HK-2 (cell line): ENCODE measurements at regions not wholly inside any gene's neighbourhood (a gene's known extent, or its start where the extent isn't known, plus 50 kb on each side); places are given as distances from the start of the nearest gene placed in this dataset.

Experiments
- DNase-seq: peaks from one replicate; pipeline ENCODE4 v3.0.0-alpha.2; 2018; ENCODE audit not compliant: unreplicated experiment

- DNase-seq: no peak
These were observed 113.9 kb downstream of the C5orf15 start for GRCh38 chr5:133854554-133854953.

GRCh38 chr5:133853646-133854365, 114.6 kb downstream of the C5orf15 start:
- no peak for DNase-seq

DNA sequence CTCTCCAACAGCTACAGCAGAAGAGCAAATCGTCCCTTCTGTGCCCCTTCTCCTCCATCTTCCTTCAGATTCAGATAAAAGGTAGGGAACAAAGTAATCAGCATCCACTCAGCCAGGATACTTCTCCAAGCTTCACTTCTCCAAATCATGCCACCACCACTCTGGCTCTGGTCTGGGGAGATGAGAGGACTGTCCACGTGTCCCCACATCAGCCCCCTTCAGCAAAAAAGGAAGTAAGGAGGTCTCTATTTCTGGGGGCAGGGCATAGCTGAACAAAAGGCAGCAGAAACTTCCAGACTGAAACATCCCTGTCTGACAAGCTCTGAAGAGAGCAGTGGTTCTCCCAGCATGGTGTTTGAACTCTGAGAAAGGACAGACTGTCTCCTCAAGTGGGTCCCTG, 116.9 kb downstream of the C5orf15 start:
- no peak for DNase-seq

GRCh38 chr5:133850811-133851210, 117.6 kb downstream of the C5orf15 start:
- DNase-seq: no peak

GRCh38 chr5:133849116-133849515, 119.3 kb downstream of the C5orf15 start:
- DNase-seq: no peak

DNA sequence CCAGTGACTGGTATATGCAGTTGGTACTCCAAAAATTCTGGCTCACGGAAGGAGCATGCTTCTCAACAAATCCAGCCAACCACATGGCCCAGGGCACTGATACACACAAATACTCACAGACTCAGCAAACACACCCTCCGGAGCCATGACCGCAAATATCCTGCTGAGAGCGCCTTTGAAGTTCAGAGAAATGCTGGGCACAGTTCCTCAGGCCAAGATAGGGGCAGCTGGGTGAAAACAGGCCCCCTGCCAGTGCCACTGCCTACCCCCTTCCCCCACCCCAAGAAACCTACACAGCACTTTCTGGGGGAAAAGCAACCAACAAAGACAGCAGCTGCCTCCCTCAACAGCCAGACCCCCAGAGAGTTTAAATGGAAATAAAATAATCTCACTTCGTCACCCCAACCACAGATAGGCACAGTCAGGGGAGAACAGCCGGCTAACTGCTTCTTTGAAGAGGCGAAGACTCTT, 120.0 kb downstream of the C5orf15 start:
- no peak for DNase-seq

- DNase-seq: no peak
These were observed 120.5 kb downstream of the C5orf15 start for GRCh38 chr5:133847886-133848285.

DNA sequence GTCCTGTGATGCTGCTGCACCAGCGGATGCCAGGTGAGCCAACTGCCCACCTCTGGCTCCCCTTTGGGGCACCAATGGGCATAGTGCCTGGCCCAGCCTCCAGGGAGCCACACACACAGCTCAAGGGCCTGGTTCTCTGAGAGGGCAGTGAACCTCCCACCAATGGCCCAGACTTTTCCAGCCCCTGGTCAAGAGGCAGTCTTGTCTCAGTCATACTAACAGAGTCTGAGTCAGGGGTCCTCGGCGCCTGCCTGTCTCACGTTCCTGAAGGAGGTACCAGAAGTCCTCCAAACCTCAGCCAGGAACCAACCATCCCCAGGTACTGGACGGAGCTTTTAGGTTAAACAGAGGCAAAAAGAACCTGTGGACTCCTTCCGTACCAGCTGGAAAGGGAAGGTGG, 121.1 kb downstream of the C5orf15 start:
- DNase-seq: no peak

GRCh38 chr5:133846478-133847226, 121.8 kb downstream of the C5orf15 start:
- no peak for DNase-seq

- no peak for DNase-seq
These were observed 123.2 kb downstream of the C5orf15 start for GRCh38 chr5:133845271-133845670.

GRCh38 chr5:133844836-133845235, 123.6 kb downstream of the C5orf15 start:
- DNase-seq: no peak

- DNase-seq: no peak
These were observed 124.5 kb downstream of the C5orf15 start for GRCh38 chr5:133843911-133844310.

DNA sequence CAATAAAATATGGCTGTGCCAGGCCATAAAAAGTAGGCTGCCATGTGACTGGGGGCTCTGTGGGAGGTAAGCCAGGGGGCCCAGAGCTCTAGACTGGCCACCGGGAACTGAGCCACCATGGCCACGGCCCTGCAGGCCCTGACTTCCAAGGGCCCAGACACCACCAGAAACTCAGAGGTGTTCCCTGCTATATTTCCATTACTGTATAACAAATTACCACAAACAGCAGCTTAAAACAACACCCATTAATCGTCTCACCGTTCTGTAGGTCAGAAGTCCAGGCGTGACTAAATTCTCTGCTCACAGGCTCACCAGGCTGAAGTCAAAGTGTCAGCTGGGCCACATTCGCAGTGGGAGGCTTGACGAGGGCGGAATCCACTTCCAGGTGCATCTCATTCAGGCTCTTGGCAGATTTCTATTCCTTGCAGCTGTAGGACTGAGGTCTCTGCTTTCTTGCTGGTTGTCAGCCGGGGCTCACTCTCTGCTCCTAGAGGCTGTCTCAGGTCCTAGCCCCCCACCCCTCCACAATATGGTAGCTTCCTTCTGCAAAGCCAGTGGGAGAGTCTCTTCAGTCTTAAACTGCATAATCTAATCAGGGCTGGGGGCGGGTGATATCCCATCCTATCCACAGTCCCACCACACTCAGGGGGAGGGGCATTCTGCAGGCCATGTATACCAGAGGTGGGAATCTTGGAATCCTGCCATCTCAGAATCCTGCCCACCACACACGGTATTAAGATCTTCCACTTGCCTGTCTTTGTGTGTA, 125.4 kb downstream of the C5orf15 start:
- no peak for DNase-seq

GRCh38 chr5:133841831-133842750, 126.3 kb downstream of the C5orf15 start:
- no peak for DNase-seq

GRCh38 chr5:133840168-133840567, 128.3 kb downstream of the C5orf15 start:
- no peak for DNase-seq

- no peak for DNase-seq
These were observed 128.7 kb downstream of the C5orf15 start for GRCh38 chr5:133839721-133840120.

GRCh38 chr5:133839090-133839489, 129.3 kb downstream of the C5orf15 start:
- DNase-seq: no peak

DNA sequence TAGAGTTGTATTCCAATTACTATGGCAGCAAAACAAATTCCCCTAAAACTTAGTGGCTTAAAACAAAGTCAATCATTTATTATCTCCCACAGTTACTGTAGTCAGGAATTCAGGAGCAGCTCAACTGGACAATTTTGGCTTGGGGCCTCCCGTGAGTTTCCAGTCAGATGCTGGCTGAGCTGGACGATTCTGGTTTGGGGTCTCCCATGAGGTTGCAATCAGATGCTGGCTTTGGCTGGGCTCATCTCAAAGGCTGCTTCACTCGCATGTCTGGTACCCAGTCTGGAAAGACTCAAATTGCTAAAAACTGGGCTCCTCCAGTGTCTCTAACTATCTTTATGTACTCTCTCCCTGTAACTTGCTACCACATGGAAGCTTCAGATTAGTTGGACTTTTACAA, 130.1 kb downstream of the C5orf15 start:
- DNase-seq: no peak

- no peak for DNase-seq
These were observed 136.8 kb downstream of the C5orf15 start for GRCh38 chr5:133831491-133832224.

DNA sequence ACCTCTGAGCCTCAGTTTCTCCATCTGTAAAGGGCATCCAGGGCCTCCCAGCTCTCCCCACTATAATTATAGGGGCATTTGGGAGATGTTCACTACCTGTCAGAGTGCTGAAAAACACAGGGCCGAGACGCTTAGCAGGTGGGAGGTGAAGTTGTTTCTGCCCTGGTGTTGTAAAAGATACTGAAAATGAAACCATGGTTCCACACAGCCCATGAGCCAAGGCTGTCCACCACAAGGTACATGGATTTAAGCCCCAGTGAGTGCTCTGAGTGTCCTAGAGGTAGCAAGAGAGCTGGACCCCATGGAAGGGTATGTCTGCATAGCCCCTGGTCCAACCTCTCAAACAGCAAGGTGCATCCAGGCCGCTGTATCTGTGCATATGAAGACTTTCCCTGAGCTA, 137.5 kb downstream of the C5orf15 start:
- DNase-seq: no peak

- no peak for DNase-seq
These were observed 138.1 kb downstream of the C5orf15 start for GRCh38 chr5:133830281-133830680.
